Keratinocyte (primary cell): ENCODE measurements at regions not wholly inside any gene's neighbourhood (a gene's known extent, or its start where the extent isn't known, plus 50 kb on each side); places are given as distances from the start of the nearest gene placed in this dataset.

Source experiments
- DNase-seq: peaks from one replicate; pipeline ENCODE4 v3.0.0-alpha.2; 2011; ENCODE audit warnings: low read depth, missing footprints, low spot score
- FAIRE-seq: peaks from 2 replicates; lab custom pipeline; 2011; peaks lifted over from hg19 to GRCh38; lab: Jason Lieb, UNC
- H2AFZ ChIP-seq: 2 replicates; pipeline ENCODE4 v1.6.0; 2012; ENCODE audit warnings: low read length, control low read depth, inconsistent platforms; ENCODE audit not compliant: control insufficient read depth
- H3K27ac ChIP-seq: 2 replicates; pipeline ENCODE4 v1.5.1; 2011; ENCODE audit warnings: low read length; ENCODE audit not compliant: control insufficient read depth, insufficient read depth
- H3K27me3 ChIP-seq: 3 replicates; pipeline ENCODE4 v1.6.0; 2011; ENCODE audit warnings: low read length; ENCODE audit not compliant: control insufficient read depth, insufficient read depth; ENCODE audit errors: extremely low read depth
- H3K36me3 ChIP-seq, 2 experiments: 2 replicates in 1 of 2; 3 replicates in 1 of 2; pipeline ENCODE4 v1.5.1; 2011; ENCODE audit warnings: low read length in 2 of 2, mild to moderate bottlenecking in 1 of 2; ENCODE audit not compliant: control insufficient read depth in 2 of 2, insufficient read depth in 2 of 2; ENCODE audit errors: extremely low read depth in 1 of 2
- H3K4me1 ChIP-seq: 3 replicates; pipeline ENCODE4 v1.5.1; 2011; ENCODE audit warnings: low read length; ENCODE audit not compliant: control insufficient read depth, insufficient read depth; ENCODE audit errors: extremely low read depth
- H3K4me2 ChIP-seq: 3 replicates; pipeline ENCODE4 v1.6.0; 2011; ENCODE audit warnings: low read depth, low read length; ENCODE audit not compliant: control insufficient read depth, insufficient read depth; ENCODE audit errors: extremely low read depth
- H3K4me3 ChIP-seq, 3 experiments: fragments of 200-600 bp in 1 of 3; sonication (generic) in 1 of 3; 2 replicates in 2 of 3; 3 replicates in 1 of 3; pipeline ENCODE4 v1.5.1; 2011 to 2016; ENCODE audit warnings: low read length in 3 of 3, mild to moderate bottlenecking in 3 of 3, control low read depth in 2 of 3, inconsistent platforms in 1 of 3, low read depth in 1 of 3, mixed read lengths in 1 of 3, mixed run types in 1 of 3, moderate library complexity in 1 of 3; ENCODE audit not compliant: control insufficient read depth in 2 of 3, insufficient read depth in 2 of 3; ENCODE audit errors: extremely low read depth in 1 of 3
- H3K79me2 ChIP-seq: 2 replicates; pipeline ENCODE4 v1.6.0; 2012; ENCODE audit warnings: low read length; ENCODE audit not compliant: control insufficient read depth, insufficient read depth
- H3K9ac ChIP-seq: 3 replicates; pipeline ENCODE4 v1.6.0; 2011; ENCODE audit warnings: low read length; ENCODE audit not compliant: control insufficient read depth, insufficient read depth; ENCODE audit errors: extremely low read depth
- H3K9me1 ChIP-seq: 3 replicates; pipeline ENCODE4 v1.6.0; 2011; ENCODE audit warnings: low read length; ENCODE audit not compliant: control insufficient read depth, insufficient read depth; ENCODE audit errors: extremely low read depth
- H3K9me3 ChIP-seq: 2 replicates; pipeline ENCODE4 v1.5.1; 2012; ENCODE audit warnings: low read depth, low read length; ENCODE audit not compliant: control insufficient read depth
- H4K20me1 ChIP-seq: 3 replicates; pipeline ENCODE4 v1.6.0; 2011; ENCODE audit warnings: low read length; ENCODE audit not compliant: control insufficient read depth, insufficient read depth; ENCODE audit errors: extremely low read depth
- CTCF ChIP-seq, 3 experiments: IDR thresholded peaks in 1 of 3; conservative IDR thresholded peaks in 1 of 3; optimal IDR thresholded peaks in 1 of 3; 2 replicates in 2 of 3; 3 replicates in 1 of 3; pipeline versions ENCODE3 to v1.5.1; 2011; ENCODE audit warnings: low read length in 3 of 3, mild to moderate bottlenecking in 3 of 3, moderate library complexity in 2 of 3, control low read depth in 1 of 3, inconsistent platforms in 1 of 3; ENCODE audit not compliant: insufficient read depth in 2 of 3; ENCODE audit errors: extremely low read depth in 1 of 3
- EZH2 ChIP-seq: IDR thresholded peaks from one replicate; pipeline ENCODE4 v1.6.1; 2012; ENCODE audit warnings: inconsistent platforms, mild to moderate bottlenecking, low read length, moderate library complexity
- dilution Hi-C: fragments of 300-500 bp; cut with MboI; formaldehyde crosslinking; loops from one replicate; pipeline ENCODE4 v1.7.0; 2020; ENCODE audit warnings: low sequenced_read_pairs; ENCODE audit not compliant: extremely low pct_ligation_motif_present

DNA sequence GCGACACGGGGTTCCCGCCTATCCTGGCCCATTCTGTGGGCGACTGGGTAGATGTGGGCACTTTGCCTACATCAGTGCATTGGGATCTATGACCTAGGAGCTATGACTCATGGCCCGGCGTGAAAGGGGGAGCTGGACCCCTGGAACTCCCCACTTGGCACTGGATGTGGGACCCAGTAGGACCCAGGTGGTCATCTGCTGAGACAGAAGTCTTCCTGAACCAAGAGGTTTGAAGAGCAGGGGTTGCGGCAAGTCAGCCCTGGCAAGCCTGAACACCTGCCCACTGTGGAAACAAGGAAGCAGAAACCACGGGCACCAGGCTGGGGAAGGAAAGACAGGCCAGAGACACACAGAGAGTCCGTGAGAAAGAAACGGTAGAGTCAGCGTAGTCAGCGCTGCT, 656.7 kb downstream of the AJAP1 start:
- no peak for TF ChIP-seq EZH2
- TF ChIP-seq CTCF (optimal IDR thresholded peaks at IDR 0.05 in 1 of 3, IDR thresholded peaks at IDR 0.05 in 1 of 3, conservative IDR thresholded peaks at IDR 0.05 in 1 of 3; ENCODE audit: extremely low read depth in 1 of 3, insufficient read depth in 2 of 3, low read length in 3 of 3): no peak
- Histone ChIP-seq H3K9me1 (no peaks in the 10 kb centered on the region), H2AFZ (no peak overlapping the region), H3K9ac (no peak overlapping the region), H3K27me3 (no peaks in the 10 kb centered on the region), H3K27ac (no peak overlapping the region), H3K9me3 (peaks cover 6% of the 10 kb centered on the region), H3K4me2 (no peak overlapping the region), H3K4me3 (no peak overlapping the region), H3K4me1 (no peaks in the 10 kb centered on the region), H4K20me1 (no peaks in the 10 kb centered on the region), H3K36me3 (no peaks in the 10 kb centered on the region), H3K79me2 (no peaks in the 10 kb centered on the region)
- no peak for FAIRE-seq
- no peak for DNase-seq
- dilution Hi-C loops: no loop called here

DNA sequence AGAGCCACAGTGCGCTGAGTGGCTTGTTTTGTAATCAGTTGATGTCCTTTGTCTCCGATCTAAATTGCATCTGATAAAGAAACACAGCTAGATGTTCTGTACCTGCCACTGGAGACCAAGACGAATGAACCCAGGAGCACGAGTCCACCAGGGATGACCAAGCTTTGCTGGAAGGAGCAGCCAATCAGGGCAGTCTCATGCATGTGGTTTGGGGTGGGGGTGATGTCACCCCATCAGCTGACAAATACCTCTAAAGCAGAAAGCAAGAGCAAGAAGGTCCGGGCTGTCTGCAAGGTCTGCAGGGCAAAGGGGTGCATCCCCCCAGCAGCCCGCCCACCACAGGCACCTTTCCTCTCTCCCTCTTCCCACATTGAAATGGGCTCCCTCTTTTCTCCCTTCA, 653.8 kb downstream of the AJAP1 start:
- Histone ChIP-seq H3K4me2 (no peak overlapping the region), H3K79me2 (no peaks in the 10 kb centered on the region), H3K9me1 (no peaks in the 10 kb centered on the region), H3K4me3 (no peak overlapping the region), H3K9me3 (peaks cover 6% of the 10 kb centered on the region), H3K4me1 (no peaks in the 10 kb centered on the region), H3K27me3 (no peaks in the 10 kb centered on the region), H3K27ac (no peak overlapping the region), H4K20me1 (no peaks in the 10 kb centered on the region), H2AFZ (no peak overlapping the region), H3K9ac (no peak overlapping the region), H3K36me3 (no peaks in the 10 kb centered on the region)
- dilution Hi-C loops: no loop called here
- DNase-seq: no peak
- TF ChIP-seq CTCF (optimal IDR thresholded peaks at IDR 0.05 in 1 of 3, IDR thresholded peaks at IDR 0.05 in 1 of 3, conservative IDR thresholded peaks at IDR 0.05 in 1 of 3; ENCODE audit: extremely low read depth in 1 of 3, insufficient read depth in 2 of 3, low read length in 3 of 3) (no peak), EZH2 (no peak)
- no peak for FAIRE-seq
